Anterior cingulate cortex (tissue), 58 donors: ENCODE measurements at regions not wholly inside any gene's neighbourhood (a gene's known extent, or its start where the extent isn't known, plus 50 kb on each side); places are given as distances from the start of the nearest gene placed in this dataset.

ENCODE experiments used
- DNase-seq, 58 donors: peaks; one replicate each; lab custom pipeline; 2025; lab: John Stamatoyannopoulos, UW

DNA sequence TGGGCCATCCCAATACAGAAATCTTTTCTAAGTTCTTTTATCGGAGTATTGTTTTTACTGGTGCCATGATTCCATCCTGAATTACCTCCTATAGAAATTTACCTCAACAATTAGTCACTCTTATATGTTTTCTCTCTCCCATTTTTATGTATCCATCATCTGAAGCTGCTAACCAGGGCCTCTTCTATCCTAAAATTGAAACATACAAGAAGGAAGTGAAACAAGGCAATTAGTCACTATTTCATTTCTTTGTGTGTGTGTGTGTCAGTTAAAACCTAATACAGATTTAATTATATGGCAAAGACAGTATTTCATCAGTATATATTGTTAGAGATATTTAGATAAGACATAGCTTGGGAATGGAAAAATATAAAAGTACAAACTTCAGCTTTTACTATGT, 148.4 kb upstream of the AHR start:
- DNase-seq: no peak

GRCh38 chr7:17152721-17153120, 145.7 kb upstream of the AHR start:
- DNase-seq: no peak

GRCh38 chr7:17153536-17153935, 144.9 kb upstream of the AHR start:
- no peak for DNase-seq

DNA sequence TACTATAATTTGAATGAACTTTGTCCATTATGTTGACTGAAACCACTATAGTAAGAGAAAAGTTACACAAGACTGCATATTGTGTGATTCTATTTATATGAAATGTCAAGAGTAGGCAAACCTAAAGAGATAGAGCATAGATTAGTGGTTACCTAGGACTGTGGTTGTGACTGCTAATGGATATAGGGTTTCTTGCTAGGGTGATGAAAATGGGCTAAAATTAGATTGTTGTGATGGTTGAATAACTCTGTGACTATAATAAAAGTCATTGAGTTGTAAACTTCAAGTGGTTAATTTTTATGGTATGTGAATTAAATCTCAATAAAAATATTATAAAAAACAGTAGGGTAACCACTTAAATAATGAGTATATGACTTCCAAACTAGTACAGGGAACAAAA, 142.9 kb upstream of the AHR start:
- no peak for DNase-seq

GRCh38 chr7:17158261-17158660, 140.2 kb upstream of the AHR start:
- no peak for DNase-seq

- DNase-seq: no peak
Observed at GRCh38 chr7:17159500-17160037, 138.9 kb upstream of the AHR start.

DNA sequence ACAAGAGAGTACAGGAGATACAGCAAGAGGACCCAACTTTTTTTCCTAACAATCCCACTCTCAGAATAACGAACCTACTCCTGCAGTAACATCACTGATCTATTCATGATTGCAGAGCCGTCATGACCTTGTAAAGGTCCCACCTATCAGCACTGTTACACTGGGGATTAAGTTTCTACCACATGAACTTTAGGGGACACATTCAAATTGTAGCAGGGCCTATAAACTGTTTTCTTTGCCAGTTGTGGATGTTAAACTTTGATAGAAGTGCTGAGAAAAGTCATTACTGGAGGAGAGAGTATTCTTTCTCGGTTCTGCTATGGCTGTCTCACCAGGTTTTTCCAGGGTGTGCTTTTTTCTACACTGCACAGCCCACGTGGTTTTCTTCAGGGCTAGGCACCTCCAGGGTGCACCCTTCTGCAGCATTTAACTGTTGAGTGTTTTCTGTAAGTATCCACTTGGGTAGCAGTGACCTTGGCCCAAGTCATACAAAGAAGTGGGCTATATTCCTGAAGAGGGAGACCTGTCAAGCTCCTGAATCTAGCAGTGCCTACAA, 131.6 kb upstream of the AHR start:
- DNase-seq: no peak

DNA sequence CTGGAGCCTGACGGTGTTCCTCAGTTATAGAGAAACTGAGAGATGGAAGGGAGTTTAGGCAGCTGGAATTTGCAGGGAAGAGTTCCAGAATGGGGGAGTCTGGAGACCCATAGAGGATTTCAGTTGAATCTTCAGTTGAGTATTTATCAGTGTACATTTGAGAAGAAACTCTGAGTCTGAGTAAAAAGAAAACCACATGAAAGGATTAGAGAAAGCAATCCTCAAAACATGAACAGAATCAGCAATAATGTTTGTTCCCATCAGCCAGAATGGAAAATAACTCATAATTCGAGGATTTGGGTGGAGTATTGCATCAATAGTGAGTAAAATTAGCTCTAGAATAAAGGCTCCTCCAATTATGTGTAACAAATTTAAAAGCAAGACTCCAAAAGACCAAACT, 130.0 kb upstream of the AHR start:
- DNase-seq: no peak

GRCh38 chr7:17171427-17171826, 127.0 kb upstream of the AHR start:
- no peak for DNase-seq

GRCh38 chr7:17176371-17177032, 122.0 kb upstream of the AHR start:
- no peak for DNase-seq

GRCh38 chr7:17178545-17178944, 119.9 kb upstream of the AHR start:
- no peak for DNase-seq

- no peak for DNase-seq
Observed at GRCh38 chr7:17181482-17181881, 117.0 kb upstream of the AHR start.

DNA sequence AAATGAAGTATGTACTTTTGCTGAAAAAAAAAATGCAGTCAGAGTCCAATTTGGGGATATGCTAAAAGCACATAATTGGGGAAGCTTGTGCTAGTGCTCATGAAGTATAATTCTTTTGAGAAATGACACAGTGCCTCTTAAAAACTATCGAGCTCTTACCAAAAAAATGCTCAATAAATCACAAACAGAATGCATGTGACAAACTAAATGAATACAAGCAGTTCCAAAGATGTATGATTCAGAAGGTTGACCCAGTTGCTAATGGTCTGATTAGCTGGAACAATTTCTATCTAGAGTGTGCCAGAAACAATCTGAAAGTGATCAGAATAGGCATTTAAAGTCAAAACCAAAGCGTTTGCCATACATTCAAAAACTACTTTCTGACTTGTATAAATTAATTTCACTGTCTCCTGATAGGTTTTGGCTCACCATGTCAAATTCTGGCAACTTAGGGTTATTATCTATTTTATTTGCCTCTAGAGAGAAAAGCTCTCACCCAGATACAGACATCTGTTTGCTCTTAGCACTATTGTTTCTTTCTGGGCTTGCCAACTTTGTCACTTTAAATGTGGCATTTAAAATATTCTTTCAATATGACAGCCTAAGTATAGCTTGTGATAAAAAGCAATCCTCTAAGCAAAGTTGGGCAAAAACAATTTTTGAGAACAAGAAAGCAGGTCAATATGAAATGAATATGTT, 114.7 kb upstream of the AHR start:
- no peak for DNase-seq

GRCh38 chr7:17184805-17185689, 113.4 kb upstream of the AHR start:
- no peak for DNase-seq

DNA sequence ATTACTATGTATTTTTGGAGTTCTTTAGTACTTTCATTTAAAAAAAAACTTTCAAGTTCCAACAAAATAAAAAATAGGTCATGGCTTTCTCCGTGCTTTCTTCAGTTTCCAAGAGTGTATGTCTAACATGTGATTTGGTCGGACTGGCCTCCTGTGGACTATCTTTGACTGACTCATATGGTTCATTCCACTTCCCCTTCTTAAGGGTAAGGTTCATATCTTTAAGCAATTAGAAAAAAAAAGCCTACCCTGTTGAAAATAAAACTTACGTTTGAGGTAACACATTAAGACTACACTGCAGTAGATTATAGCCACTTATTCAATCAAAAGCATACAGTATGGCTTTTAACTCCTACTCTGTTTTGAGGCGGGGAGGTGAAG, 112.8 kb upstream of the AHR start:
- no peak for DNase-seq

- no peak for DNase-seq
Observed at GRCh38 chr7:17186745-17187530, 111.5 kb upstream of the AHR start.

DNA sequence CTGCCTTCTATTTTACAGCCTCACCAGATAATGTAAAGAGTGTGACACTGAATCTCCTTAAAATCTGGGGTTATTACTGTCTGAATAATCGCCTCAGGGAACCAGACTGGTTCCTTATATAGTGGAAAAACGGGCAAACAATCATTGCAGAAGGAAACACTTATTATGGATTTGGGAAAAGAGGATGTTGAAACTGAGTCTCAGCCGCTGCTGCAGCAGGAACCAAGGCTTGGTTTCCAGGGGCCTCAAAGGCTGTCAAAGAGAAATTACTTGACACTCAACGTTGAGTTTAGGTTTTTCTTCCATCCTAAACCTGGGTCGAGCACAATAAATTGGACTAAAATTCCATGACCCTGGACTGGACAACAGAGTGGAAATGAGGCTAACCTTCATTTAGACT, 103.8 kb upstream of the AHR start:
- DNase-seq: no peak

- no peak for DNase-seq
Observed at GRCh38 chr7:17195576-17195975, 102.9 kb upstream of the AHR start.

DNA sequence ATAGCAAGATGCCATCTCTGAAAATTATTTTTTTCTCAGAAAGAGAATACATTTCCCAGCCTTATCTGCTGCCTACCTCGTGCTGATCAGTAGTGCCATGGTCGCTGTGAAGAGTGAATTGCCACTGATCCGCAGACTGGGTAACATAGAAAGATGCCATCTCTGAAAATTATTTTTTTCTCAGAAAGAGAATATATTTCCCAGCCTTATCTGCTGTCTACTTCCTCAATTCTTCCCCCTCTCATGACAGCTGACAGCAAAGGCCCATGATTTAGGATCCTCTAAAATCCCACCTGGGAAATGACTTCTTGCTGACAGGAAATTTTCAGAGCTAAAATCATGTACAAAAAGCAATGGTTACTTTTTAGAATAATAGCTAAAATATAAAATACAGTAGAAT, 92.5 kb upstream of the AHR start:
- DNase-seq: no peak

- no peak for DNase-seq
Observed at GRCh38 chr7:17206349-17206905, 92.0 kb upstream of the AHR start.
